ENCODE measurements at regions not wholly inside any gene's neighbourhood (a gene's known extent, or its start where the extent isn't known, plus 50 kb on each side); places are given as distances from the start of the nearest gene placed in this dataset.
A peak's percentile ranks its signal among the peaks of the same experiment; 100 is the strongest.
"Not testable (repeated sequence)": the region's sequence is repeated elsewhere in the genome, so short reads cannot be mapped to it uniquely, and the experiment has no call there.

DNA sequence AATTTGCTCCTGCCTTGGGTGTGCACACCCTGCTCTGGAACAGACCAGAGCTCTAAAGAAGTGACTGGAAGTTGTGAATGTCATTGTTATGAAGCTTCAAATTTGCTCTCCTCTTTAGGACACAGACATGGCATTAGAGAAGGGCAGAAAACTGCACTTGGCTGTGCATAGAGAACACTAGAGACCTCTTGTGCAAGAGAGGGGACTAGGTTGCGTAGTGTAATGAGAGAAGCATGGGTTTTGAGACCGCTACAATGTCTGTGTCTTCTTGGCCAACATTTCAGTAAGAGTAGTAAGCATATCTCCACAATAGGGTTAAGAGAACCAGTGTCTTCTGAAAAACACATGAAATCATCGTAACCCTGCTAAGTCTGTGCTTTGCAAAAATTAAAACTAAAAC lies 423.3 kb downstream of the SPRY2 start:
- DNase-seq (ENCODE audit: low spot score): no peak

DNA sequence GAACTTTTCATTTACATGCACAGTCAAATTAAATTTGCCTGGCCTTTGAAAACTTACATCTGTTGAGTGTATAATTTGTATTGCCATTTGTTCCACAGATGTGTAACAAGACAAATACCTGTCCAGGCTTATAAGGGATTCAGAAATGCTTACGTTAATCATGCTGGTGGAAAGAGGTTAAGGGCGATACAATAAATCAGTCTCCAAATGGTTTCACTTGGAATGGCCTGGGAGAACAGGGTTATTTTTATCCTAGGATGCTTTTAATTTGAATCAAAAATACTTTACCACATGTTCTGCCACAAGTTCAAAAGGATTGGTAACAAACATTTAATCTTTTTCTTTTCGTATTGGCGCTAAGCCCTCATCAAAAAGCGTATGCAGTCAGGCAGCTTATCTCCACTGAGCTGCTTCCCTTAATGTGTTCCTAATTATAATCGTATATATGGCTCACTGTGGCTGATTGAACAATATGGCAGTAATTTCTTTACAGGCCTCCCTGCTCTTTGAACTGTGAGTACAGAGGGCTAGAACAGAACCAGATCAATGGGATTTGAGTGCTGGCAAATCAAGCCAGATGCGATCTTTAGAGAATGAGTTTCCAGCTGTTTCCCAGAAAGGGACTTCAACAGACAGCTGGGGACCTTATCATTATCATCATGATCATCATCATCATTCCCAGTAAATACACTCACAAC lies 425.7 kb downstream of the SPRY2 start:
- DNase-seq (ENCODE audit: low spot score): no peak

DNA sequence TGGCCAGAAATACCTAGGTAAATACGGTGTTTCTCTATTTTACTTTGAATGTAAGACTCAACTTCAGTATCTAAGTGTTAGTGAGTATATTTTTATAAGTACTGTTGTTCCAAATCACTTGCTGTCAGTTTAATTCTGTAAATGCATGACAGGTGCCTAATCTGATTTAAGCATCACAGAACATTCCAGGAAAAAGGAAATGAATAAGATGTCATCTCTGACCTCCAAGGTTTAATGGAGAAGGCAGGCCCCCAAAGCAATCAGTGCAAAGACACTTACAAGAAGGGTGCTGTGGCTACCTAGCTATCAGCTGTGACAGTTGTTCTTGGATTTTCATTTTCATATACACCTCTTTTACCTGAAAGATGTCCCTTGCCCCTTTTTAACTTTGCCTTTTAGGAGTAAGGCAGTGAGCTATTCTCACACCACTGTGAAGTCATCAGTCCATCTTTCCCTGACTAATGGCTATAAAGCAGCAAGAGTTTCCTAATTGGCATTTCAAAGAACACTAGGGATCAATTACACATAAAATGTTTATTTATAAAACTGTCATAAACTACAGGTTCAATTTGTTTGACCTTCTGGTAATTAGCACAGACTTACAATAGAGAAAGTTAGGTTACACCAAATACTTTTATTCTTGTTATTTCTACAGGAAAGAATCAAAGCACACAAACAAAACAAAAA lies 427.6 kb downstream of the SPRY2 start:
- no peak for DNase-seq (ENCODE audit: low spot score)

DNA sequence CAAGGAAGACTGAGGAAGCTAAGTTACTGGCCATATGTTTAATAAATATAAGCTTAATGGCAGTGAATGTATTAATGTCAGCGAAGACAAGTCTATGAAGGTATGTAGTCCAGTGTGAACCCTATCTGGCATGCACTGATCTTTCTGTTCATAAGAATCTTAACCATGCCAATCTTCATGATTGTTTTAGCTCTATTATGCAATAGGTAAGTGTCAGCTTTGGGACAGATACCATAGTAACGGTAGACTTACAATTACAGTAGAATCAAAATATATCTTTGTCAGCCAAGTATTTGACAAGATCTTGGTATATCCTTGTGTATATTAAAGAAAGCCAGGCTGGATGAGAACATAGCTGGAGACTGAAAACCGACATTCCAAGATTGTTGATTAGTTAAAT lies 428.5 kb downstream of the SPRY2 start:
- DNase-seq (ENCODE audit: low spot score): no peak

DNA sequence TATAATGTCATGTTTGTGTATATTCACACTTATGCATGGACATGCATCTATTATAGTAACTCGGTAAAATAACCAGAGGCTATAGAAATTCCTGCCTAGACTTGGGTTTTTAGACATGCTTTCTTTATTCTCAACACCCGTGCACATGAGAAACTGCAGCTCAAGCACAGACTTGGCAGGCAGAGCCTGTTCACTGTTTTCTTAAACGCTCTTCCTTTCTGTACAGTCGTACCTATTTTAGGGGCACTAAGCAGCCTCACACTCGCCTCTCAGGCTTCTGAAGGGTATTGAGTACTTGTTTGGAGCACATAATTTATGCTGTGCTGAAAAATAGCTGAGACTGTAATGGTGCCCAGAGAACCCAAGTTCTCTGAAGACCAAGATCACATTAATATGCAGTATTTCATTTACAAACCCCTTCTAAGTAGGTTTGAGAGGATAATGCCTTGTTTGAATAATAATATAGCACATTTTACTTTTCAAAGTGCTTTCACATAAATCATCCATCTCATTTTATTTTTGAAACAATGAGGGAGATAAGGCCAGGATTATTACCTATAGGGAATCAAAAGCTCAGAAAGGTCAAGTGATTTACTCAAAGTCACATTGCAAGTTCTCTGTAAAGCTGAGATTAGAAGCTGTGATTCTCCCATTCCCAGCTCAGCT lies 429.9 kb downstream of the SPRY2 start:
- no peak for DNase-seq (ENCODE audit: low spot score)

DNA sequence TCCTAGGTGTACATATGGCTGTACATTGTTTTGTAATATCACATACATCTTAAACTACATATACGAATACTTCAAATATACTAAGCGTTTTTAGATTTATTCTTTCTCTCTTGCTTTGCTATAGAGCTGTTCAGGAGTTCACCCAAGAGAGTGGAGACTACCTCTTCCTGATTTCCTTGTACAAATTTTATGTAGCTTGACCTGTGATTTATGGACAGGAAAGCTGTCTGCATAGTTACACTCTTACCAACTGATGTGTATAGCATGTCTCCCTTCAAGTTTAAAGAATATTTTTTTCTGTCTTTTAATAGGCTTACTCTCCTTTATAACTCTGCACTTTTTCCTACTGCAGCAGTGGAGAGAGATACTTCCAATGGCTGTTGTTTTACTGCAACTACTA lies 428.7 kb downstream of the NDFIP2 start:
- no peak for DNase-seq (ENCODE audit: low spot score)

DNA sequence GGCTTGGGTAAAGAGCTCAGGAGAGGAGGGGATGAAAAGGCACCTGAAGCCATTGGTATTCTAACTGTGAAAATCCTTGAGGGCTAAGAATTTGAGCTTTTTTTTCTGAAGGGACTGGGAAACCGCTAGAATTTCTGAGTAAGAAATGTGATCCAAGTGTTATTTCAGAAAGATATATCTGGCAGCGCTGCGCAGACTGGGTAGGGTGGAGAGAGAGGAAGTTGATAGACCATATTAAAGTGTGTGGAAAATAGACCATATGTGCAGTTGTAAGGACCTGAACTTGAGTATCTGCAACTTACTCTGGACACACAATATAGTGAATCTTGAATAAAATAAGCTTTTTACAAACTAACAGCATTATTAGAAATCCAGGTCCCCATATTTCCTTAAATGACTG lies 427.4 kb downstream of the NDFIP2 start:
- DNase-seq (ENCODE audit: low spot score): no peak

DNA sequence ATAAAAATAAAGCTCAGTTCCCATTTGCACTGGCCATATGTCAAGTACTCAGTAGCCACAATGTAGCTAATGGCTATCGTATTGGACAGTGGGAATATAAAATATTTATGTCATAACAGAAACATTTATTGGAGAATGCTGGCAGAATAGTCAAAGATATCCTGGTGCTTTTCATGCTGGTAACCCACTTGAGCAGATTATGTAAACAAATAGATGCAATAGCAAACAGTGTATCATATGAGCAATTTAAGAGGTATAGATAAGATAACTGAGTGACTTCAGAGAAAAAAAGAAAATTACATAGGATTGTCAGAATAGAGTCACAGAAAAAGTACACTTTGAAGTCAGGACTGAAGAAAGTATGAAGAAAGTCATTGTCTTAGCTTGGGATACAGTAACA lies 426.6 kb downstream of the NDFIP2 start:
- no peak for DNase-seq (ENCODE audit: low spot score)

DNA sequence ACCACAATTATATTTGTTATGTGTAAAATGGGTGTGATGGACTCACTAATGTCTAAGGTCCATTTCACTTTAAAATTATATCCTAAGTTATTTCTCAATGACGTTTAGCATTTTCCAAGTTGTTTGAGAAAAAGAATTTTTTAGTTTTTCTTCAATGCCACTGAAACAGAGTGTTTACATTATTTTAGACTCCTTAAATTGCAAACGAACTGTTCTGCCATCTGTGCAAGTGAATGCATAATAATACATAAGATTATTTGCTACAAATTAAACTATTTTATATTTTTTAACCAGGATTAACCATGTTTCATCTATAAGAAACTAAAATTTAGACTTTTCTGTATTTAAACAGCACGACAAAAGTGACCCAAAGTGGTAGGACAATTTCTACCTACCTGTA lies 425.4 kb downstream of the NDFIP2 start:
- DNase-seq (ENCODE audit: low spot score): no peak

DNA sequence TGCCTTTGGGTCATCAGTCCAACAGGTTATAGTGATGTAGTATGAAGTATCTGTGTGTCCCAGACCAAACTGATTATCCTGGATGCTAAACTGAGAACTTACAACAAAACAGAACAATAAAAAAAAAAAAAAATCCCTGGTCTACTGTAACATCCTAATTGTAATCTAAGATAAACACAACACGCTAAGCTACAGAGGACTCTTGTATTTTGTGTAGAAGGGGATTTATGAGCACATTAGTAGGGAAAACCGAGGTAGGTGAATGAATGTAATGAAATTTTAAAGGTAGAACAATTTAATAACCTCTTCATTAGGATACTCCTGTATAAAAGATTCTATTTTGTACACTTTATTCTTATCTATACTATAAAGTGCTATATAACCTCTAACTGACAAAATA lies 424.1 kb downstream of the NDFIP2 start:
- DNase-seq (ENCODE audit: low spot score): no peak

DNA sequence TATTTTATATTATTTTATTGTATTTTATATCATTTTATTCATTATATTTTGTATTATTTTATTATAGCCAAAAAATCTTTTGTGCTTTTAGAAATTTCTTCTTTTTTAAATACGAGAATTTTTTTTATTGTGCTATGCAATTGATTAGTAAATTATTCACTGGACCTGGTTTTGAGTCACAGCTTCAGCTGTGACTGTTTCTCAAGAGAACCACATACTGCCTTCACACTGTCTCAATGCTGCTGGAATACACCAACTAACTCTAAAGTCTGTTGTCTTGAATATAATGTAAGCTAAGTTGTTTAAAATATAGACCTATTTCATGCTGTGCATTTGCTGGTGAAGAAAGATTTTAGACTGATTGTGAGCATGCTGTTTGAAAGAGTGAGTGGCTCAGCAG lies 423.6 kb downstream of the NDFIP2 start:
- DNase-seq (ENCODE audit: low spot score): no peak

DNA sequence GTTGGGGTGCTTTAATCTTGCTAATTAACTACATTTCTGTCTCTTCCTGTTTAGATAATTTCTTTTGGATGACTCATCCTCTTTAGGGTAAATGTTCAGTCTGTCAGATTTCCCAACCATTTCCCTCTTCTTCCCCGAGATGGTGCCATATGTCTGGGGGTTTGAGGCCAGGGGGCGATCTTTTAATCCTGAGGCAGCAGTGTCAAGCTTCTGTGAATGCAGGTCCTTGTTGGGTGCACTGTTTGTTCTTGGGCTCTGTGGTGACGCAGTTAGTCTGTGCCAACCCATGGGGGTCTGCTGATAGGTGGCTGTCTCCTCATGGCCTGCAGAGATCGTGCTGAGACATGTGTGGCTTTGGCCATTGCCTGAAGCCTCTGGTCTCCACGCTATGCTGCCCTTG lies 420.4 kb downstream of the NDFIP2 start:
- peak; percentile 16 for DNase-seq (ENCODE audit: low spot score)

DNA sequence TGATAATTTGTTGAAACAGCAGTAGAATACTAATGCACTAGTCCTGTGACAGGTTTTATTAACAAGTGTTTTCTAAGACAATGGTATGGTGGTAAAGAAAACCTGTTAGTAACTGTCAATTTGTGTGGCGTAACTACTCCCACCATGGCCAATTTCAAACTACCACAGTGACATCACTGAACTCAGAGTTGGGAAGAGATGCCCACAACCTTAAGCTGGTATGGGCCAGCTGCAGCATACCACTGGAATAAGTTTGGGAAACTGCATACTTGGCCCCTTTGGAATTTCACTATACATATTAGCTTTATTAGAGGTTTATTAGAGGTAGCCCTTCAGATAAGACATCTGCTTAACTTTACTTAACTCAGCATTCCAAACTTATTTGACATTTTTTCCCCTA lies 419.4 kb downstream of the NDFIP2 start:
- no peak for DNase-seq (ENCODE audit: low spot score)

DNA sequence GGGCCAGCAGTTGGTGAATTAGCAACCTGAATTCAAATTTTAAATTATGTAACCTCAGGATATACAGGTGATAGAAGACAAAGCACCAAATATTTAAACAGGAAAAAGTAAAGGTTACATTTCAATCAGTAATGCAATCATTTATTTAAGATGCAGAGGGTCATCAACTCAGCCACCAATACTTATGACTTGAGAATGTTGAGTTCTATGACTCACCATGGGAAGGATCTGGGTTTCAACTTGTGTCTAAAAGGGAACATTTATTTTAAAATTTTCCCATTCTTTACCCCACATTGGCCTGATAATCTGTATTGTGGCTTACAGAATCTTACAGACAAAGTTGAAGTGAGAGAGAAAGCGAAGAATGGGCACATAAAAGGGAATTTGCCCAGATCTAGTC lies 418.0 kb downstream of the NDFIP2 start:
- no peak for DNase-seq (ENCODE audit: low spot score)

DNA sequence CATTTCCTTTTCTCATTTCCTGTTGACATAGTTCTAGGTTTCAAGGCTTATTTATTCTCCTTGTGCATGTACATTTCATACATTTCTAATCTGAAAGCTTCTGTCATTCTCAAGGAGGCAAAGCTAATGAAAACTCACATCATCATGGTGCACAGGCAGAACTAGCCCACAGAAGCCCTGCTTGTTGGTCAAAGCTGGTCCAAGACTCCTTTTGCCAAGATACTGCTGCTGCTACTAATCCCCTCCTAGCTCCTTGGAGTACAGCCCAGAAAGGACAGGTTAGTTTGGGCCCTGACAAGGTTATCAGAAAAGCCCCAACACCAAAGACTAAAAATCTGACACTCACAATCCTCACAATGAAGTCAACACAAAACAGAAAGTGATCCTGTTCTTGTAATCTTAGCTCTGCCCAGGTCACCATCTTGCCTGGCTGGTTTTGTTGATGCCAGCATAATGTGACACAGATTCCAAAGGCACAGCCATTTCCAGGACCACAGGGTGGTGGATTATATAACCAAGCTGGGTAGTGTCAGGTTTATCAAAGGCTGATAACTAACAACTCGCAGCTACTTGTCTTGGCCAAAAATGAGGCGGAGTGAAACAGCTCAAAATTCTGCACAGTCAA lies 417.4 kb downstream of the NDFIP2 start:
- no peak for DNase-seq (ENCODE audit: low spot score)

DNA sequence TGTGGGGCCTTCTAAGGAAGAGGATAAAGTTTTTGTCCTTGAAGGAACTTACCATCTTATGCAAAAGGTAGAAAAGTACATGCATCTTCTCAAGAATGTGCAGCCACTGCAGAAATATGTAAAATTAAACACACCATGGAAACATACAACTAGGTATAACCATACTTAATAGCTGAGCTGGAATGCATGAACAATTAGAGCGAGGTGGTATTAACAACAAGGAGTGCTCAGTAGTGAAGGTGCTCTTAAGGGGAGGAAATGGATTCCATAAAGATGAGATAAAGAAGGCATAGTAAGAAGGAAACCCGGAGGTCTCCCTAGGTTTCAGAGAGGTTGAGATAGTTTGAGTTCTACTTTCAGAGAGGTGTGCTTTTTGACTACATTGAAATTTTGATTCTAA lies 415.9 kb downstream of the NDFIP2 start:
- no peak for DNase-seq (ENCODE audit: low spot score)

DNA sequence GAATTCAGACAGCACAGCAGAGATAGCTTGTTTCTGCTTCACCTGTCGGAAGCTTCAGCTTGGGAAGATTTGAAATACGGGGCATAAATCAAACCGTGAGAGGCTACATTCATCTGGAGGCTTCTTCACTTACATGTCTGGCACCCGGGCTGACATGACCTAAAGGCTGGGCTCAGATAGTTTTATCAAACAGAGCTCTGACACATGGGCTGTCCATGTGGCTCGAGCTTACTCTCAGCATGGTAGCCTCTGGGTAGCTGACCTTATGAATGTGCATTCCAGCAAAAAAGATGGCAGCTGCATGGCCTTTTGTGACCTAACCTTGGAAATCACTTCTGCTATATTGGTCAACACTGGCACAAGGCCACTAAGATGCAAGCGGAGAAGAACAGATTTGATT lies 414.5 kb downstream of the NDFIP2 start:
- DNase-seq (ENCODE audit: low spot score): no peak

DNA sequence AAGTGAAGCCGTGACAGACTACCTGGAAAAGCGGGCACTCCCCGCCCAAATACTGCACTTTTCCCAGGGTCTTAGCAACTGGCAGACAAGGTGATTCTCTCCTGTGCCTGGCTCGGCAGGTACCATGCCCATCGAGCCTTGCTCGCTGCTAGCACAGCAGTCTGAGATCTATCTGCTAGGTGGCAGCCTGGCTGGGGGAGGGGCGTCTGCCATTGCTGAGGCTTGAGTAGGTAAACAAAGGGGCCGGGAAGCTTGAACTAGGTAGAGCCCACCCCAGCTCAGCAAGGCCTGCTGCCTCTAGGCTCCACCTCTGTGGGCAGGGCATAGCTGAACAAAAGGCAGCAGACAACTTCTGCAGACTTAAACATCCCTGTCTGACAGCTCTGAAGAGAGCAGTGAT lies 406.3 kb downstream of the NDFIP2 start:
- not testable (repeated sequence) for DNase-seq (ENCODE audit: low spot score)

DNA sequence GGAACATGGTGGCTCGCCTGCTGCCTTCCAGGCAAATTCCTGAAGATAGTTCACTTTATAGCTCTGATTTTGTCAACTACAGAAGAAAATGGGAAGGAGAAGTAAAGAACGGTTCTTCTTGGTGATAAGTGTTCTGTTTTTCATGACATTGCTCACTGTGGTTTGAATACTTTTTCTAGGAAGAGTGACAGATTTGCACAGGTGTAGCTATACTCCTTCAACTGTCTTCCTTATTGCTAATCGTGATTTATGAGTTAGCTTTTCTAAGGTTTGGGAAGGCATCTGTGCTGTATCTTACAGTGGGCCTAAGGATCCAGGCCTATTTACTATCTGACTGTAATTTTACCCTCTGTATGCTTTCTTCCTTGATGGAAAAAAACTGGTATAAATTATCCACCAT lies 405.6 kb downstream of the NDFIP2 start:
- DNase-seq (ENCODE audit: low spot score): no peak

DNA sequence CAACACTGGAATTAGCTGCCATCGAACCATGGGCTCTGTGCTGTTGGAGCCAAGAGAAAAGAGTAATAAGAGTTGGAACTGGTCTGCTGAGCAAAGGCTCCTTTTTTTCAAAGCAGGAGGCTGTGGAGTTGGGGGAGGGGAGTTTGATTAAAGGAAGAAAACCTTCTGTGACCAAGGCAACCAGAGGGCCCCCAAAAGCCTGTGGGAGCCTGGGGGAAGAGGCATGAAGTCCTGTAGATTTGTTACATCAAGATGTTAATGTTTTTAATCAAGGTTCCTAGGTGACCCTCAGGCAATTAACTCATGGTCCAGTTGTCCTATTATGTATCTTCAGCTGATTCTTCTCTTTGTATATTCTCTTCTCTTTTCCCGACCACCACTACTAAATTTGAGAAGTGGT lies 403.9 kb downstream of the NDFIP2 start:
- no peak for DNase-seq (ENCODE audit: low spot score)

DNA sequence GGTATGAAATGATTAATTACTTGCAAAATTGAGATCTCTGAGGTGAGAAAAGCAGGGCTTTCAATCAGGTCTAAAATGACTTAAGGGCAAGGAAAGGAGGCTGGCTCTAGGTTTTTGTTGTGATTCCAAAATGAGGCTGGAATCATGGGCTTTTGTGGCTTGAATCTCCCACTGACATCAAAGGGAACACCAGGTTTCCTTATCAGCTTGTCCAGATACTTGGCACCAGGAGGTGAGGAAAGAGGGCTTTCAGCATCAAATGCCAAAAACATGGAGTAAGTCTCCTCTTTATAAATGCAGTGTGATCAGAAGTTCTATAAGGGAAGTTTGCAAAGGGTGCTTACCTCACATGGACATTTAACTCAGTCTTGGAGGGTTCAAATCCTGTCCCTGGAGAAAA lies 402.3 kb downstream of the NDFIP2 start:
- no peak for DNase-seq (ENCODE audit: low spot score)

DNA sequence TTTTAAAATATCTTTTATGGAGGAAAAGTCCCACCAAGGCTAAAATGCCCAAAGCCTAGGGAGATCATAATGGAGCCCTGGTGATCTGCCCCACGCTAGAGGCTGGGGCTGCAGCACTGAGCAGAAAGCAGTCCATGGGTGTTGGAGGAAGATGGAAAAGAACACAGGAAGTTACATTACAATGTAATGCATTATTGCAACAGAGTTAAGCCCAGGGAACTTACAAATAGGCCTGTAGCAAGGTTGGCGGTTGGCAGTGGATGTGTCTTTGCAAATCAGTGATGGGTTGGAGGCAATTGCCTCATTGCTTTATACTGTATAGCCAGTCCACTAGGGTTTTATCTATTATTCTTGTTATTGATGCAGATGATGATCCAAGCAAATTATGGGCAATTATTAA lies 399.9 kb downstream of the NDFIP2 start:
- no peak for DNase-seq (ENCODE audit: low spot score)

Measured in H4 (cell line).